HCT116 (cell line): ENCODE measurements at regions not wholly inside any gene's neighbourhood (a gene's known extent, or its start where the extent isn't known, plus 50 kb on each side); places are given as distances from the start of the nearest gene placed in this dataset.

Source experiments
- ATAC-seq: fragments of 200-7000 bp; cut with Tn5 transposase; 2 replicates; pipeline ENCODE4 v1.9.1; 2020; ENCODE audit warnings: mild to moderate bottlenecking, moderate library complexity
- BruUV-seq: library from RNA; stranded (reverse); fragments of 400-500 nt; replicated peaks from 2 replicates; lab custom pipeline; 2021; lab: Mats Ljungman, UMichigan
- CTCF ChIA-PET: fragments of 300-600 bp; sonication (Branson Sonifier 250); formaldehyde crosslinking; loops from one replicate; lab custom pipeline; 2021; ENCODE audit warnings: antibody characterized with exemption; lab: Charles Lee
- POLR2A ChIA-PET: fragments of 300-600, 350-600 bp; sonication (Branson Sonifier 250); formaldehyde crosslinking; loops from one replicate; lab custom pipeline; 2021; ENCODE audit warnings: antibody characterized with exemption; lab: Charles Lee
- RAD21 ChIA-PET, 2 experiments: fragments of 300-600 bp; sonication (Branson Sonifier 250); formaldehyde crosslinking; loops; one replicate each; lab custom pipeline; 2023; ENCODE audit warnings: low total read pairs in 2 of 2; ENCODE audit not compliant: uncharacterized antibody in 2 of 2, unreplicated experiment in 2 of 2, low non-redundant PET in 1 of 2; lab: Charles Lee
- DNase-seq: peaks from one replicate; pipeline ENCODE4 v3.0.0-alpha.2; 2010; ENCODE audit warnings: low read depth, low spot score
- H2AFZ ChIP-seq: fragments of 200-600 bp; shearing (Covaris generic), sonication (generic); 2 replicates; pipeline ENCODE4 v1.6.1; 2017; ENCODE audit warnings: low read depth, mixed run types, mixed read lengths, antibody characterized with exemption, low read length; ENCODE audit not compliant: poor library complexity, severe bottlenecking
- H3K27ac ChIP-seq: 2 replicates; pipeline ENCODE4 v1.5.1; 2012; ENCODE audit warnings: low read depth, low read length
- H3K27me3 ChIP-seq: fragments of 200-600 bp; sonication (generic); 2 replicates; pipeline ENCODE4 v1.6.1; 2016; ENCODE audit warnings: mixed run types, low read length, mixed read lengths; ENCODE audit not compliant: insufficient read depth
- H3K36me3 ChIP-seq, 2 experiments: fragments of 200-500 bp in 1 of 2; fragments of 200-600 bp in 1 of 2; sonication (Bioruptor generic) in 1 of 2; sonication (generic) in 1 of 2; 2 replicates each; pipeline versions ENCODE4 v1.5.1 to v1.6.1; 2014 to 2016; ENCODE audit warnings: low read length in 2 of 2, inconsistent platforms in 1 of 2, mixed read lengths in 1 of 2, mixed run types in 1 of 2; ENCODE audit not compliant: insufficient read depth in 2 of 2, control insufficient read depth in 1 of 2
- H3K4me1 ChIP-seq, 2 experiments: fragments of 200-600 bp in 1 of 2; sonication (generic) in 1 of 2; 2 replicates each; pipeline versions ENCODE4 v1.5.1 to v1.6.1; 2012 to 2017; ENCODE audit warnings: low read length in 2 of 2, inconsistent platforms in 1 of 2, mild to moderate bottlenecking in 1 of 2, mixed read lengths in 1 of 2, mixed run types in 1 of 2, moderate library complexity in 1 of 2; ENCODE audit not compliant: insufficient read depth in 2 of 2, control insufficient read depth in 1 of 2
- H3K4me2 ChIP-seq: fragments of 200-600 bp; sonication (generic); 2 replicates; pipeline ENCODE4 v1.6.1; 2017; ENCODE audit warnings: mixed run types, low read length, mixed read lengths
- H3K4me3 ChIP-seq, 2 experiments: fragments of 200-600 bp in 1 of 2; sonication (generic) in 1 of 2; replicated peaks in 1 of 2; 2 replicates each; pipeline ENCODE4 v1.5.1; 2011 to 2016; ENCODE audit warnings: low read length in 2 of 2, control low read depth in 1 of 2, low read depth in 1 of 2, mild to moderate bottlenecking in 1 of 2, mixed read lengths in 1 of 2, mixed run types in 1 of 2
- H3K79me2 ChIP-seq: fragments of 200-600 bp; sonication (generic); 2 replicates; pipeline ENCODE4 v1.6.1; 2017; ENCODE audit warnings: mild to moderate bottlenecking, mixed run types, low read length, moderate library complexity, mixed read lengths; ENCODE audit not compliant: insufficient read depth
- H3K9ac ChIP-seq: fragments of 200-600 bp; sonication (generic); 2 replicates; pipeline ENCODE4 v1.6.1; 2016; ENCODE audit warnings: low read length, mixed read lengths
- H3K9me2 ChIP-seq: fragments of 200-600 bp; sonication (generic), shearing (Covaris generic); 2 replicates; pipeline ENCODE4 v1.6.1; 2017; ENCODE audit warnings: mixed run types, mild to moderate bottlenecking, moderate library complexity; ENCODE audit not compliant: insufficient read depth
- H3K9me3 ChIP-seq, 2 experiments: fragments of 200-500 bp in 1 of 2; fragments of 200-600 bp in 1 of 2; sonication (Bioruptor generic) in 1 of 2; sonication (generic) in 1 of 2; 2 replicates each; pipeline ENCODE4 v1.6.1; 2014 to 2017; ENCODE audit warnings: low read length in 2 of 2, mixed read lengths in 2 of 2, inconsistent platforms in 1 of 2, low read depth in 1 of 2, mild to moderate bottlenecking in 1 of 2, mixed run types in 1 of 2, moderate library complexity in 1 of 2; ENCODE audit not compliant: control insufficient read depth in 1 of 2, insufficient read depth in 1 of 2
- H4K20me1 ChIP-seq: fragments of 200-600 bp; sonication (generic), shearing (Covaris generic); 2 replicates; pipeline ENCODE4 v1.6.1; 2017; ENCODE audit warnings: mixed run types, mild to moderate bottlenecking, moderate library complexity; ENCODE audit not compliant: insufficient read depth
- CBX3 ChIP-seq: IDR thresholded peaks from 2 replicates; pipeline ENCODE4 v1.6.1; 2012; ENCODE audit warnings: low read depth
- CEBPB ChIP-seq: IDR thresholded peaks from 2 replicates; pipeline ENCODE4 v1.6.1; 2012; ENCODE audit warnings: low read depth
- EGR1 ChIP-seq: IDR thresholded peaks from 2 replicates; pipeline ENCODE4 v1.6.1; 2012; ENCODE audit warnings: low read depth
- ELF1 ChIP-seq: IDR thresholded peaks from 2 replicates; pipeline ENCODE4 v1.6.1; 2012; ENCODE audit warnings: low read depth, borderline replicate concordance
- EZH2 ChIP-seq: fragments of 200-600 bp; sonication (generic); IDR thresholded peaks from 2 replicates; pipeline ENCODE4 v1.6.1; 2017; ENCODE audit warnings: antibody characterized with exemption, mixed run types
- JUND ChIP-seq: IDR thresholded peaks from 2 replicates; pipeline ENCODE4 v1.6.1; 2012
- POLR2A ChIP-seq: IDR thresholded peaks from 2 replicates; pipeline ENCODE4 v1.7.0; 2011; ENCODE audit warnings: borderline replicate concordance; ENCODE audit not compliant: insufficient read depth, insufficient read length; ENCODE audit errors: extremely low read depth
- POLR2AphosphoS5 ChIP-seq: IDR thresholded peaks from 2 replicates; pipeline ENCODE4 v1.6.1; 2011; ENCODE audit warnings: mild to moderate bottlenecking, low read depth, low read length, moderate library complexity
- SIN3A ChIP-seq: IDR thresholded peaks from 2 replicates; pipeline ENCODE4 v1.6.1; 2012; ENCODE audit warnings: low read depth
- SP1 ChIP-seq: IDR thresholded peaks from 2 replicates; pipeline ENCODE4 v1.6.1; 2012; ENCODE audit warnings: low read depth
- SRF ChIP-seq: IDR thresholded peaks from 2 replicates; pipeline ENCODE4 v1.6.1; 2012; ENCODE audit warnings: low read depth
- YY1 ChIP-seq: IDR thresholded peaks from 2 replicates; pipeline ENCODE4 v1.6.1; 2011; ENCODE audit warnings: low read length, low read depth, moderate library complexity, mild to moderate bottlenecking; ENCODE audit not compliant: insufficient replicate concordance; ENCODE audit errors: extremely low read depth
- ZNF274 ChIP-seq: fragments of 200-500 bp; sonication (Bioruptor generic); IDR thresholded peaks from 2 replicates; pipeline ENCODE4 v1.6.1; 2014; ENCODE audit warnings: mild to moderate bottlenecking, low read depth, low read length, inconsistent platforms
- intact Hi-C: fragments of 100-400 bp; cut with micrococcal nuclease; formaldehyde crosslinking; loops from 2 replicates; pipeline ENCODE4 v1.10.0; 2022
- TF ChIP-seq, protein P1 (sequence below), 3 experiments: fragments of 200-600 bp in 1 of 3; sonication (generic) in 1 of 3; IDR thresholded peaks in 2 of 3; conservative IDR thresholded peaks in 1 of 3; 2 replicates each; pipeline ENCODE4 v1.5.1; 2012 to 2017; ENCODE audit warnings: low read depth in 2 of 3, low read length in 2 of 3, antibody characterized with exemption in 1 of 3, borderline replicate concordance in 1 of 3, control low read depth in 1 of 3, mild to moderate bottlenecking in 1 of 3, mixed read lengths in 1 of 3, mixed run types in 1 of 3, moderate library complexity in 1 of 3; ENCODE audit not compliant: insufficient read depth in 1 of 3
- TF ChIP-seq, protein P2 (sequence below): IDR thresholded peaks from 2 replicates; pipeline ENCODE4 v1.6.1; 2012
- TF ChIP-seq, protein P3 (sequence below): IDR thresholded peaks from 2 replicates; pipeline ENCODE4 v1.6.1; 2011; ENCODE audit warnings: mild to moderate bottlenecking, low read length, moderate library complexity; ENCODE audit not compliant: insufficient replicate concordance; ENCODE audit errors: extremely low read depth

DNA sequence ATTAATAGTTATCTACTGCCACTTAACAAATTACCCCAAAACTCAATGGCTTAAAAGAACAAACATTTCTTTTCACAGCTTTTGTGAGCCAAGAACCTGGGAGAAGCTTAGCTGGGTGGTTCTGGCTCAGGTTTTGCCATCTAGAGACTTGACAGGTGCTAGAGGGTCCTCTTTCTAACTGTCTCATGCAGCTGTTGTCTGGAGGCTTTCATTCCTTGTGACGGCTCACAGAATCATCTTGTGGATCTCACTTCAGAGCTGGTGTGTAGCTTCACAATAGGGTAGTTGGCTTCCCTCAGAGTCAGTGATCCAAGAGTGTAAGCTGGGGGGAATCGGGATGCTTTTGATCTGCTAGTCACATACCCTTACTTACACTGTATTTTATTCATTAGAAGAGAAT lies 81.2 kb upstream of the APC start:
- ATAC-seq (no peak), DNase-seq (no peak)
- Histone ChIP-seq H4K20me1 (no peaks in the 10 kb centered on the region), H3K9ac (no peak overlapping the region), H3K9me3 (no peaks in the 10 kb centered on the region), H2AFZ (no peak overlapping the region), H3K79me2 (no peaks in the 10 kb centered on the region), H3K27me3 (no peaks in the 10 kb centered on the region), H3K27ac (no peak overlapping the region), H3K36me3 (no peaks in the 10 kb centered on the region), H3K4me1 (no peaks in the 10 kb centered on the region), H3K9me2 (no peaks in the 10 kb centered on the region), H3K4me3 (no peak overlapping the region), H3K4me2 (no peak overlapping the region)
- no TSS peak for BruUV-seq
- intact Hi-C loops, result no loop called here
- TF ChIP-seq SIN3A (no peak), YY1 (no peak), EZH2 (no peak), POLR2AphosphoS5 (no peak), ELF1 (no peak), EGR1 (no peak), CEBPB (no peak), ZNF274 (no peak), JUND (no peak), SP1 (no peak), POLR2A (no peak), SRF (no peak), CBX3 (no peak)
- TF ChIP-seq, protein P1, sequence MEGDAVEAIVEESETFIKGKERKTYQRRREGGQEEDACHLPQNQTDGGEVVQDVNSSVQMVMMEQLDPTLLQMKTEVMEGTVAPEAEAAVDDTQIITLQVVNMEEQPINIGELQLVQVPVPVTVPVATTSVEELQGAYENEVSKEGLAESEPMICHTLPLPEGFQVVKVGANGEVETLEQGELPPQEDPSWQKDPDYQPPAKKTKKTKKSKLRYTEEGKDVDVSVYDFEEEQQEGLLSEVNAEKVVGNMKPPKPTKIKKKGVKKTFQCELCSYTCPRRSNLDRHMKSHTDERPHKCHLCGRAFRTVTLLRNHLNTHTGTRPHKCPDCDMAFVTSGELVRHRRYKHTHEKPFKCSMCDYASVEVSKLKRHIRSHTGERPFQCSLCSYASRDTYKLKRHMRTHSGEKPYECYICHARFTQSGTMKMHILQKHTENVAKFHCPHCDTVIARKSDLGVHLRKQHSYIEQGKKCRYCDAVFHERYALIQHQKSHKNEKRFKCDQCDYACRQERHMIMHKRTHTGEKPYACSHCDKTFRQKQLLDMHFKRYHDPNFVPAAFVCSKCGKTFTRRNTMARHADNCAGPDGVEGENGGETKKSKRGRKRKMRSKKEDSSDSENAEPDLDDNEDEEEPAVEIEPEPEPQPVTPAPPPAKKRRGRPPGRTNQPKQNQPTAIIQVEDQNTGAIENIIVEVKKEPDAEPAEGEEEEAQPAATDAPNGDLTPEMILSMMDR (IDR thresholded peaks at IDR 0.05 in 2 of 3, conservative IDR thresholded peaks at IDR 0.05 in 1 of 3; ENCODE audit: borderline replicate concordance in 1 of 3, insufficient read depth in 1 of 3, low read depth in 2 of 3, low read length in 2 of 3), result no peak
- TF ChIP-seq, protein P2, sequence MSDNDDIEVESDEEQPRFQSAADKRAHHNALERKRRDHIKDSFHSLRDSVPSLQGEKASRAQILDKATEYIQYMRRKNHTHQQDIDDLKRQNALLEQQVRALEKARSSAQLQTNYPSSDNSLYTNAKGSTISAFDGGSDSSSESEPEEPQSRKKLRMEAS, result no peak
- TF ChIP-seq, protein P3, sequence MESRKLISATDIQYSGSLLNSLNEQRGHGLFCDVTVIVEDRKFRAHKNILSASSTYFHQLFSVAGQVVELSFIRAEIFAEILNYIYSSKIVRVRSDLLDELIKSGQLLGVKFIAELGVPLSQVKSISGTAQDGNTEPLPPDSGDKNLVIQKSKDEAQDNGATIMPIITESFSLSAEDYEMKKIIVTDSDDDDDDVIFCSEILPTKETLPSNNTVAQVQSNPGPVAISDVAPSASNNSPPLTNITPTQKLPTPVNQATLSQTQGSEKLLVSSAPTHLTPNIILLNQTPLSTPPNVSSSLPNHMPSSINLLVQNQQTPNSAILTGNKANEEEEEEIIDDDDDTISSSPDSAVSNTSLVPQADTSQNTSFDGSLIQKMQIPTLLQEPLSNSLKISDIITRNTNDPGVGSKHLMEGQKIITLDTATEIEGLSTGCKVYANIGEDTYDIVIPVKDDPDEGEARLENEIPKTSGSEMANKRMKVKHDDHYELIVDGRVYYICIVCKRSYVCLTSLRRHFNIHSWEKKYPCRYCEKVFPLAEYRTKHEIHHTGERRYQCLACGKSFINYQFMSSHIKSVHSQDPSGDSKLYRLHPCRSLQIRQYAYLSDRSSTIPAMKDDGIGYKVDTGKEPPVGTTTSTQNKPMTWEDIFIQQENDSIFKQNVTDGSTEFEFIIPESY, result no peak
- ChIA-PET POLR2A (no interaction called here), CTCF (no interaction called here), RAD21 (no interaction called here)
